ENCODE measurements at regions not wholly inside any gene's neighbourhood (a gene's known extent, or its start where the extent isn't known, plus 50 kb on each side); places are given as distances from the start of the nearest gene placed in this dataset.
"Not testable (repeated sequence)": the region's sequence is repeated elsewhere in the genome, so short reads cannot be mapped to it uniquely, and the experiment has no call there.

- DNase-seq = no peak
These were observed 188.7 kb downstream of the UBE3A start for GRCh38 chr15:25250011-25250596.

DNA sequence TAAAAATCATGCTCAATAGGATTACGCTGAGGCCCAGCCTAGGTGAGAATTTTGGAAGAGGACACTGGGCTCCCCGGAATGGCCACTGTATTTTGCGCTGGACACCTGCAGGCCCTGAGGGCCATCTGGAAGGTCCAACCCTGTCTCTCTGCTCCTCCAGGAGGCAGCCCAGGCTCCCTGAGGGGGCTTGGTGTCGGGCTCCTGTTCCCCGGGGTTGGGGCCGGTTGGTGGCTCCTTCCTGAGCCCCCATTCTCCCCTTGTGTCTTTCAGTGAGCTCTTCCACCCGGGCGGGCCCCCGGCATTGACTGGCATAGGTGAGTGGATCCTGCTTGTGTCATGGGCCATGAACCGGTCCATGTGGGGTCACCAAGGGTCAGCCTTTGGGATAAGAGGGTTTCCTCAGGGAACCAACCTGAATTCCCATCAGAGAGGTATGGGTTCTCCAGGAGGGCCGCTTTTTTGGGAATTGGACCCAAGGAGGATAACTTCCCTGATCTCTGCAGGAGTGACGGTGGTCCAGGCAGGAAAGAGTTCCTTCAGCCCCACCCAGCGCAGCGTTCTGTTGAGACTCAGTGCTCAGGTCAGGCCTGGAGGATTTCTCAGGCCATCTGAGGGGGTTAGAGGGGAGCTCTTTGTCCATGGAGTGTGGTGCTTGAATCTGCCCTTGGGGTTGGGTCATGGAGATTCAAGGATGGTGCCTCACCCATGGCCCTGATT is 187.8 kb downstream of the UBE3A start:
- DNase-seq = no peak

DNA sequence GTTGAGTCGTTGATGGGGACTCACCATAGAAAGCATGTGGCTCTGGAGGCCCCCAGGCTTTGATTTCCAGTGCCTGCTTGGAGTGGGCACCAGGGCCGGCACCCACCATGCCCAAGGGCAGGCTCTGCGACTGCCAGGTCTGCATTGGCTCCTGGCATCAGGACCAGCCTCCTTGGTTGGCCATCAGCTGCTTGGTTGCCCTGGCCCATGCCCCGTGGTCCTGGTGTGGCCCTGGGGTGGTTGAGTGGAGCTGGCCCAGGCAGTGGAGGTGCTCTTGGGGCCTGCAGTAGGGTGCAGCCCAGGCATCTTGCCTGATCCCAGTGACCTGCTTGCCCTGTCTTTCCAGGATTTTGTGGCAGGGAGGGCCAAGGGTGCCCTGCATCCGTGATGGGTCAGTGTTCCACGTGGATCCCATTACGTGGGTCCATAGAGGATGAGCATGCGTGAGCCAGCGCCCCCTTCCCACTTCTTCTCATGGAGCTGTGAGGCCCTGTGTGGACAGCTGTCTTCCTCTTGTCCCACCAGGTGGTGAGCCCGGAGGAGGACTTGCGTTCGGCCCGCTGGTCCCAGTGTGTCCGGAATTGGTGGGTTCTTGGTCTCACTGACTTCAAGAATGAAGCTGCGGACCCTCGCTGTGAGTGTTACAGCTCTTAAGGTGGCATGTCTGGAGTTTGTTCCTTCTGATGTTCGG is 187.0 kb downstream of the UBE3A start:
- DNase-seq = no peak

GRCh38 chr15:25253048-25253973 is 185.5 kb downstream of the UBE3A start:
- not testable (repeated sequence) for DNase-seq

DNA sequence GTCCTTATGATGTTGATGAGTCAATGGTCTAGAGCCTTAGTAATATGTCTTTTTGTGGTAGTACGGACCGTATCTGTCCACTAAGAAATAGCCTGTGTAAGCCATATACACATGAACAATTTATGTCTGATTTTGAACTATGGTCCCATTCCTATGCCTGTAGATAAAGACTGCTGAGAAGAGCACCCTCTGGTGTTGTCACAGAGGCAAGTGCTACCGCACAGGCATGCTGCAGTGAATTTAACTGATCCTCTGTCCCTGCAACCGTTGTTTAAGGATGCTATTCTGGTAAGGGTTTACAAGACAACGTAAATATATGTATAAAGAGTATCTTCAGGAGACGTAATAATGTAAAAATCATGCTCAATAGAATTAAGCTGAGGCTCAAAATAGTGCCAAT is 170.7 kb downstream of the UBE3A start:
- no peak for DNase-seq

All from fibroblast of skin of right quadriceps (primary cell).